KMS-11 (cell line): ENCODE measurements at regions not wholly inside any gene's neighbourhood (a gene's known extent, or its start where the extent isn't known, plus 50 kb on each side); places are given as distances from the start of the nearest gene placed in this dataset.

ENCODE experiments used
- H2AFZ ChIP-seq: fragments of 200-600 bp; sonication (generic); 2 replicates; pipeline ENCODE4 v1.6.1; 2016; ENCODE audit warnings: antibody characterized with exemption, mixed run types, low read depth
- H3K27ac ChIP-seq: fragments of 200-600 bp; sonication (generic); 2 replicates; pipeline ENCODE4 v1.6.1; 2016; ENCODE audit warnings: mild to moderate bottlenecking, mixed run types
- H3K27me3 ChIP-seq: fragments of 200-600 bp; sonication (generic); 2 replicates; pipeline ENCODE4 v1.6.1; 2017; ENCODE audit warnings: mild to moderate bottlenecking, low read depth, mixed run types, moderate library complexity; ENCODE audit not compliant: insufficient read depth
- H3K36me3 ChIP-seq: fragments of 200-600 bp; sonication (generic); 2 replicates; pipeline ENCODE4 v1.6.1; 2017; ENCODE audit warnings: mild to moderate bottlenecking, mixed run types; ENCODE audit not compliant: insufficient read depth
- H3K4me1 ChIP-seq: fragments of 200-600 bp; sonication (generic); 2 replicates; pipeline ENCODE4 v1.6.1; 2016; ENCODE audit warnings: mild to moderate bottlenecking, low read depth, mixed run types; ENCODE audit not compliant: poor library complexity, severe bottlenecking
- H3K4me2 ChIP-seq: fragments of 200-600 bp; sonication (generic); 2 replicates; pipeline ENCODE4 v1.7.0; 2016; ENCODE audit warnings: mild to moderate bottlenecking, mixed run types
- H3K4me3 ChIP-seq: fragments of 200-600 bp; sonication (generic); IDR thresholded peaks from 2 replicates; pipeline ENCODE4 v1.6.1; 2017; ENCODE audit warnings: low read depth, low read length, mixed read lengths; ENCODE audit not compliant: insufficient read depth
- H3K79me2 ChIP-seq: fragments of 200-600 bp; sonication (generic); 2 replicates; pipeline ENCODE4 v1.6.1; 2016; ENCODE audit warnings: low read depth, mixed run types; ENCODE audit not compliant: insufficient read depth
- H3K9ac ChIP-seq: fragments of 200-600 bp; sonication (generic); 2 replicates; pipeline ENCODE4 v1.6.1; 2016; ENCODE audit warnings: mild to moderate bottlenecking, mixed run types
- H4K20me1 ChIP-seq: fragments of 200-600 bp; sonication (generic); 2 replicates; pipeline ENCODE4 v1.6.1; 2016; ENCODE audit warnings: mild to moderate bottlenecking, mixed run types; ENCODE audit not compliant: insufficient read depth
- TF ChIP-seq, protein P1 (sequence below): fragments of 200-600 bp; sonication (generic); conservative IDR thresholded peaks from 2 replicates; pipeline ENCODE4 v1.6.1; 2017; ENCODE audit warnings: low read depth, mild to moderate bottlenecking, antibody characterized with exemption, low read length, moderate library complexity, mixed read lengths

GRCh38 chr2:215638687-215639086 lies 202.8 kb upstream of the FN1 start:
- Histone ChIP-seq H4K20me1 (no peaks in the 10 kb centered on the region), H3K79me2 (no peaks in the 10 kb centered on the region), H3K27ac (no peak overlapping the region), H2AFZ (no peak overlapping the region), H3K4me3 (no peak overlapping the region), H3K4me1 (no peaks in the 10 kb centered on the region), H3K4me2 (no peak overlapping the region), H3K9ac (no peak overlapping the region), H3K36me3 (no peaks in the 10 kb centered on the region), H3K27me3 (no peaks in the 10 kb centered on the region)
- TF ChIP-seq, protein P1, sequence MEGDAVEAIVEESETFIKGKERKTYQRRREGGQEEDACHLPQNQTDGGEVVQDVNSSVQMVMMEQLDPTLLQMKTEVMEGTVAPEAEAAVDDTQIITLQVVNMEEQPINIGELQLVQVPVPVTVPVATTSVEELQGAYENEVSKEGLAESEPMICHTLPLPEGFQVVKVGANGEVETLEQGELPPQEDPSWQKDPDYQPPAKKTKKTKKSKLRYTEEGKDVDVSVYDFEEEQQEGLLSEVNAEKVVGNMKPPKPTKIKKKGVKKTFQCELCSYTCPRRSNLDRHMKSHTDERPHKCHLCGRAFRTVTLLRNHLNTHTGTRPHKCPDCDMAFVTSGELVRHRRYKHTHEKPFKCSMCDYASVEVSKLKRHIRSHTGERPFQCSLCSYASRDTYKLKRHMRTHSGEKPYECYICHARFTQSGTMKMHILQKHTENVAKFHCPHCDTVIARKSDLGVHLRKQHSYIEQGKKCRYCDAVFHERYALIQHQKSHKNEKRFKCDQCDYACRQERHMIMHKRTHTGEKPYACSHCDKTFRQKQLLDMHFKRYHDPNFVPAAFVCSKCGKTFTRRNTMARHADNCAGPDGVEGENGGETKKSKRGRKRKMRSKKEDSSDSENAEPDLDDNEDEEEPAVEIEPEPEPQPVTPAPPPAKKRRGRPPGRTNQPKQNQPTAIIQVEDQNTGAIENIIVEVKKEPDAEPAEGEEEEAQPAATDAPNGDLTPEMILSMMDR = no peak

- H3K36me3 ChIP-seq = no peaks in the 10 kb centered on the region
- no peaks in the 10 kb centered on the region for H4K20me1 ChIP-seq
- TF ChIP-seq, protein P1 = no peak
- no peak overlapping the region for H3K27ac ChIP-seq
- H3K79me2 ChIP-seq = no peaks in the 10 kb centered on the region
- no peak overlapping the region for H3K9ac ChIP-seq
- no peaks in the 10 kb centered on the region for H3K4me1 ChIP-seq
- H3K4me3 ChIP-seq = no peak overlapping the region
- no peak overlapping the region for H2AFZ ChIP-seq
- H3K4me2 ChIP-seq = no peak overlapping the region
- H3K27me3 ChIP-seq = no peaks in the 10 kb centered on the region
Measured at GRCh38 chr2:215637651-215638050, 201.8 kb upstream of the FN1 start.

GRCh38 chr2:215636816-215637215 lies 200.9 kb upstream of the FN1 start:
- no peak overlapping the region for H3K4me2 ChIP-seq
- H3K9ac ChIP-seq = no peak overlapping the region
- no peak overlapping the region for H2AFZ ChIP-seq
- H3K27ac ChIP-seq = no peak overlapping the region
- no peaks in the 10 kb centered on the region for H3K36me3 ChIP-seq
- H3K79me2 ChIP-seq = no peaks in the 10 kb centered on the region
- H3K4me1 ChIP-seq = no peaks in the 10 kb centered on the region
- no peaks in the 10 kb centered on the region for H4K20me1 ChIP-seq
- H3K27me3 ChIP-seq = no peaks in the 10 kb centered on the region
- H3K4me3 ChIP-seq = no peak overlapping the region
- TF ChIP-seq, protein P1 = no peak

DNA sequence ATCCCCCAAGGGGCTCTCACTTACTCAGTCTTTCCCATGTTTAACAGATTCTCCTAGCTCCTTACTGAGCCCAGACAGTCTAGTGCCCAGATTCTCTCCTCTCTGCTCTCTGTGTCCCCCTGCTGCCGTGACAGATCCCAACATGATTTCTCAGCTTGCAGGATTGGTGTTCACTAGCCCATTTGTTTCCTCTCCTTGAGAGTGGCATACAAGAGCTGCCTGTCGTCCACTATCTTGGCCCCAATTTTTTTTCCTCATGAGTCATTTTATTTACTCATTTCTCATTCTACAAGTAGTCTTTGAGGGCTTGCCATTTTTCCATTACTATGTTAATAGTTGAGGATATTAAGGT lies 199.9 kb upstream of the FN1 start:
- TF ChIP-seq, protein P1 = no peak
- Histone ChIP-seq H2AFZ (no peak overlapping the region), H3K79me2 (no peaks in the 10 kb centered on the region), H3K4me2 (no peak overlapping the region), H3K4me3 (no peak overlapping the region), H3K27me3 (no peaks in the 10 kb centered on the region), H3K4me1 (no peaks in the 10 kb centered on the region), H3K27ac (no peak overlapping the region), H4K20me1 (no peaks in the 10 kb centered on the region), H3K36me3 (no peaks in the 10 kb centered on the region), H3K9ac (no peak overlapping the region)
